ENCODE measurements at regions not wholly inside any gene's neighbourhood (a gene's known extent, or its start where the extent isn't known, plus 50 kb on each side); places are given as distances from the start of the nearest gene placed in this dataset.

DNA sequence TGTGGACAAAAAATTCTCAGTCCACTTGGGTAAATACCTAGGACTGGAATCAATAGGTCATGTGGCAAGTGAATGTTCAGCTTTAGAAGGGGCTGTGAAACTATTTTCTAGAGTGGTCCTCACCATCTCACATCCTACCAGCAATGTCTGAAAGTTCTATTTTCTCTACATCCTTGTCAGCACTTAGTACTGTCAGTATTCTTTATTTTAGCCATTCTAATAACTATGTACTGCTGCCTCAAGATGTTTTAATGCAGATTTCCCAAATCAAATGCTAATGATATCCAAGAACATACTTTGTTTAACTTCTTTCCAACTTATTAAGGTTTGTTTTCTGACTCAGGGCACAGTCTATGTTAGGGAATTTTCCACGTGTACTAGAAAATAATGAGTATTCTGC is 317.0 kb downstream of the BRD1 start:
- TF ChIP-seq CTCF (IDR thresholded peaks at IDR 0.05; ENCODE audit: extremely low read depth, missing control alignments): no peak
- no peak for DNase-seq (ENCODE audit: low spot score)

GRCh38 chr22:49509016-49509415 is 318.7 kb downstream of the BRD1 start:
- TF ChIP-seq CTCF (IDR thresholded peaks at IDR 0.05; ENCODE audit: extremely low read depth, missing control alignments): no peak
- no peak for DNase-seq (ENCODE audit: low spot score)

DNA sequence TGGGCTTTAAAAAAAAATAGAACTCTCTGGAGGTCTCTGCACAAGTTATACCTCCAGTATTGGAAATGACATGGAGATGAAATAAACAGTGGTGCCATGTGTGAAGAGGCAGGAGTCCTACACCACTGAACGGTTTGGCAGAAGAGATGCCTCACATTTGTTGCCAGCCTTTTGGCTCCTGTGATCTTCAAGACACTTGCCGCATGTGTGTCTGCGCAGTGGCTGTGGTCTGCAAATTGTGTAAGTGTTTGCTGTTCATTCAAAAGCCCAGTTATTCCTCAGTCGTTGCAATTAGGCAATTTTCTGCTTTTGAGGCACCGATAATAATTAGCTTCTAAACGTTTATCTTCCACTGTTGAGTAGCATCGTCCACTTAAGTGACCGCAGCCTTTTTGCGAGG is 319.1 kb downstream of the BRD1 start:
- no peak for DNase-seq (ENCODE audit: low spot score)
- no peak for TF ChIP-seq CTCF (IDR thresholded peaks at IDR 0.05; ENCODE audit: extremely low read depth, missing control alignments)

GRCh38 chr22:49507607-49508292 is 319.9 kb downstream of the BRD1 start:
- DNase-seq (ENCODE audit: low spot score): no peak
- TF ChIP-seq CTCF (IDR thresholded peaks at IDR 0.05; ENCODE audit: extremely low read depth, missing control alignments): no peak

GRCh38 chr22:49506010-49506400 is 321.7 kb downstream of the BRD1 start:
- no peak for DNase-seq (ENCODE audit: low spot score)

GRCh38 chr22:49505337-49506009 is 322.2 kb downstream of the BRD1 start:
- TF ChIP-seq CTCF (IDR thresholded peaks at IDR 0.05; ENCODE audit: extremely low read depth, missing control alignments): no peak
- DNase-seq (ENCODE audit: low spot score): no peak

More at GRCh38 chr22:49506010-49506400, 321.7 kb downstream of the BRD1 start:
- TF ChIP-seq CTCF (IDR thresholded peaks at IDR 0.05; ENCODE audit: extremely low read depth, missing control alignments): no peak

DNA sequence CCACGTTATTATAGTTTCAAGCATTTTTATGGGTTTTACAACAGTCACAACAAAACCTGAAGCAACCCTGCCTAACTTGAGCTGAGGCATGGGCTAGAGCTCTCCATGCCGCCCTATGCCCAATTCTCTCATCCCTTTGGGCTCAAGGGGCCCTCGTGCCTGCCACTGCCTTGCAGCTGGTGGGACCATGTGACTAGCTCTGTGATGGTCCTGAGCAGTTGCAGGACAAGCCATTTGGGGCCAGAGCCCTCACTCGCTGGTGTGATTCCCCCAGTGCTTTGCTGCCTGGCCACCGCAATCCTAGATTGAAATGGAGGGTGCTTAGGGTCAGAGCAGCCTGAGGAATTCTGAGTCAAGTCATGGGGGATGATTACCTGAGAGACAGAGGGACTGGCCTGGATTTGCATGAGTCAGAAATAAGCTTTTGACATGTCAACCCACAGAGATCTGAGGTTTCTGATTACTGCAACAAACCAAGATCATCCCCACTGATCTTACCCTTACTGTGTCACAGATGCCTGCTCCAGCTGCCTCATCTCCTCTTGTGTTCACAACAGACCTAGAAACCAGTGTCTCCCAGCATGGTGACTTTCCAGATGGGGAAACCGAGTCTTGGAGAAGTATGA is 323.7 kb downstream of the BRD1 start:
- DNase-seq (ENCODE audit: low spot score): peak; percentile 55
- TF ChIP-seq CTCF (IDR thresholded peaks at IDR 0.05; ENCODE audit: extremely low read depth, missing control alignments): no peak

All from GM20000 (cell line).